MM.1S (cell line): ENCODE measurements at regions not wholly inside any gene's neighbourhood (a gene's known extent, or its start where the extent isn't known, plus 50 kb on each side); places are given as distances from the start of the nearest gene placed in this dataset.

ENCODE experiments used
- EZH2 ChIP-seq: fragments of 300-600 bp; sonication (generic); optimal IDR thresholded peaks from 2 replicates; pipeline ENCODE3; 2017; ENCODE audit warnings: low read depth, mild to moderate bottlenecking, antibody characterized with exemption, low read length, mixed read lengths
- EZH2phosphoT487 ChIP-seq: fragments of 300-600 bp; sonication (generic); IDR thresholded peaks from 2 replicates; pipeline ENCODE4 v1.6.1; 2018; ENCODE audit warnings: antibody characterized with exemption, low read length
- TF ChIP-seq, protein P1 (sequence below): fragments of 300-600 bp; sonication (generic); IDR thresholded peaks from 2 replicates; pipeline ENCODE4 v1.5.1; 2016; ENCODE audit warnings: antibody characterized with exemption, low read length, mixed read lengths

DNA sequence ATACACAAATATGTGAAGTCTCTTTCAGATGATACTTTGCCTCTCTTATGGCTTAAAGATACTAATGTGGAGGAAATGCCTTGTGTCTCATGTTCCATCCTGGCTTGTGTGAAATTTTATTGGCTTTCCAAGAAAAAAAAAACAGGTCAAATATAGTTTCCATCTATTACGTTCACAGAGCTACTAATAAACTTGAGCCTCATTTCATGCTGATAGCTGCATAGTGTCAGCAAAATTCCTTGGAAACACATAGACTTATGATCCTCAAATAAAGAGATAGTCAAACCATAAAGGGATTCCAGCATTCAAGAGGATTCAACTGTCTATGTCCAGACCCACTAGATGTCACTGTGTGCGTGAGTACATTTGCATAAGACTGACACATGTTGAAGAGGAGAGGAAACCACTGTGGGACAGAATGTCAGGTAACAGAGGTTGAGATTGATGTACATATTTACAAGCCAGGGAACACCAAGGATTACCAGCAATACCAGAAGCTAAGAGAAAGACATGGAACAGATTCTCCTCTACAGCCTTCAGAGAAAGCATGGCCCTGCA is 266.6 kb downstream of the COL12A1 start:
- TF ChIP-seq EZH2phosphoT487: no peak
- TF ChIP-seq, protein P1, sequence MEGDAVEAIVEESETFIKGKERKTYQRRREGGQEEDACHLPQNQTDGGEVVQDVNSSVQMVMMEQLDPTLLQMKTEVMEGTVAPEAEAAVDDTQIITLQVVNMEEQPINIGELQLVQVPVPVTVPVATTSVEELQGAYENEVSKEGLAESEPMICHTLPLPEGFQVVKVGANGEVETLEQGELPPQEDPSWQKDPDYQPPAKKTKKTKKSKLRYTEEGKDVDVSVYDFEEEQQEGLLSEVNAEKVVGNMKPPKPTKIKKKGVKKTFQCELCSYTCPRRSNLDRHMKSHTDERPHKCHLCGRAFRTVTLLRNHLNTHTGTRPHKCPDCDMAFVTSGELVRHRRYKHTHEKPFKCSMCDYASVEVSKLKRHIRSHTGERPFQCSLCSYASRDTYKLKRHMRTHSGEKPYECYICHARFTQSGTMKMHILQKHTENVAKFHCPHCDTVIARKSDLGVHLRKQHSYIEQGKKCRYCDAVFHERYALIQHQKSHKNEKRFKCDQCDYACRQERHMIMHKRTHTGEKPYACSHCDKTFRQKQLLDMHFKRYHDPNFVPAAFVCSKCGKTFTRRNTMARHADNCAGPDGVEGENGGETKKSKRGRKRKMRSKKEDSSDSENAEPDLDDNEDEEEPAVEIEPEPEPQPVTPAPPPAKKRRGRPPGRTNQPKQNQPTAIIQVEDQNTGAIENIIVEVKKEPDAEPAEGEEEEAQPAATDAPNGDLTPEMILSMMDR: 0 out of 2 replicates have a peak, but pooled peaks have one; percentile 7
- TF ChIP-seq EZH2: no peak
